HG03439 (cell line): ENCODE measurements at regions not wholly inside any gene's neighbourhood (a gene's known extent, or its start where the extent isn't known, plus 50 kb on each side); places are given as distances from the start of the nearest gene placed in this dataset.
"Not testable (repeated sequence)": the region's sequence is repeated elsewhere in the genome, so short reads cannot be mapped to it uniquely, and the experiment has no call there.

ENCODE experiments used
- ATAC-seq: cut with Tn5 transposase; IDR thresholded peaks from one replicate; pipeline ENCODE4 v1.9.1; 2021; ENCODE audit warnings: mild to moderate bottlenecking, moderate library complexity; ENCODE audit not compliant: unreplicated experiment

DNA sequence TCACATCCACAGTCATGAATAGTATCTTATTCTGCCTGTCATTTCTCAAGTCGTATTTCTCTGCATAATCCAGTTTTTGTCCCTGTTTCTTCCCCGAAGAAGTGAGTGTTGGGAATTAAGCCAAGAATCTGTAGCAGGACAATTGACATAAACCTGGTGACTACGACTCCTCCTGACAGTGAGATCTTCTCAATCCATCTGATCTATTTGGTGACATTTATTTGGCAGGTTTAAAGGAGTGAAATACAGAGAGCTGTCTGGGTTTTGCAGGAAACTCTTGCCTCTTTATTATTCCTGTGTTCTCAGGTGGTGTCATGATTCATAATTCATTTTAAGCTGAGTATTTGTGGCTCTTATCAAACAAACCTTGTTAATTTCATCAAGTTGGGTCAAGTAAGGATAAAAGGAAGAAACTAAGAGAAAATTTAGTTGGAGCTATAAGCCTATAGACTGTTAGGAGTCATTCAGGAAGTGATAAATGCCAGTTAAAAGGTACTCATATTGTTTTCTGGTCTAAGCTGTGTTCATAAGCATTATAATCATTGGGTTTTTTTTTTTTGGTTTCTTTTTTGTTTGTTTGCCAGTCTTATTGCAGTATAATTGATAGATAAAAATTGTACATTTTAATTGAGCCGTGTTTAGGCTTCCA lies 95.9 kb upstream of the PCSK1 start:
- no peak for ATAC-seq

DNA sequence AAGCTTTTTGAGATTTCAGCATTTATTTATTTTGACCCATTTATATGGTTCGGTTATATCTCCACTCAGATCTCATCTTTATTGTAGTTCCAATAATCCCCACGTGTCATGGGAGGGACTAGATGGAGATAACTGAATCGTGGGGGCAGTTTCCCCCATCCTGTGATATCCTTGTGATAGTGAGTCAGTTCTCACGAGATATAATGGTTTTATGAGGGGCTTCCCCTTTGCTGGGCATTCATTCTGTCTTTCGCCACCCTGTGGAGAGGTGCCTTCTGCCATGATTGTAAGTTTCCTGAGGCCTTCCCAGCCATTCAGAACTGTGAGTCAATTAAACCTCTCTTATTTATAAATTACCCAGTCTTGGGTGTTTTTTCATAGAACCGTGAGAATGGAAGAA lies 96.5 kb upstream of the PCSK1 start:
- ATAC-seq = no peak

- no peak for ATAC-seq
Observed at GRCh38 chr5:96530901-96531300, 97.9 kb upstream of the PCSK1 start.

GRCh38 chr5:96533371-96533770 lies 100.3 kb upstream of the PCSK1 start:
- no peak for ATAC-seq

- ATAC-seq = no peak
Observed at GRCh38 chr5:96537386-96537785, 104.3 kb upstream of the PCSK1 start.

GRCh38 chr5:96538808-96539250 lies 105.8 kb upstream of the PCSK1 start:
- no peak for ATAC-seq

DNA sequence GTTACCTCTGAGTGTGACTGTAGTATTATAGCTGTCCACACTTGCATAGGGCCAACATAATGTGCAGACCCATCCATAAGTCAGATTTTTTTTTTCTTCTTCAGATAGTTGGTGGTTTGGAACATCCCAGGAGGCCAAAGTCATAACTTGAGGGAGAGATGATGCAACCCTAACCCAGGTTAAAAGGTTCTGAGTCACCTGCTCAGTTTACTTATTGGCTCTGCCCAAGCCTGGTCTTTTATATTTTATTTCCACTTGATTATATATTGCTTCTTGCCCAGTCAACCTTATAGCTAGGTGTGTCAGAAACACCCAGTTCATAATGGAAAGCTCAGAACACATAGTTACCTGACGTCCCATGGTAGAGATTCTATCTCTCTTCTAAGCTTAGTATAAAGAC lies 113.1 kb upstream of the PCSK1 start:
- no peak for ATAC-seq

DNA sequence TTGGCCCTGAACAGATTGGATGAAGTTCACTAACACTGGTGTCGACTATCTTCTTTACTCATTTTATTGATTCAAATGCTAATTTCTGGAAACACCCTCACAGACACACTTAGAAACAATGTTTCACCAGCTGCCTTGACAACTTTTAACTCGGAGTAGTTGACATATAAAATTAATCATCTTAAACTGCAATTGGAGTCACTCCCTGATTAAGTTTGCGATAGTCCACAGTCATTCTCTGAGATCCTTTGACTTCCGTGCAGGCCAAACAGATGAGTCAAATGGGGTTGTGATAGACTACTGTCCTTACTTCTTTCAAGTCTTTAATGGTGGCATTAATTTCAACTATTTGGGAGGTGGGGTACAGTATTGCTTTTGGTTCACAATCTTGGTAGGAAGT lies 114.4 kb upstream of the PCSK1 start:
- no peak for ATAC-seq

- no peak for ATAC-seq
Observed at GRCh38 chr5:96548905-96549304, 113.3 kb upstream of the CAST start.

DNA sequence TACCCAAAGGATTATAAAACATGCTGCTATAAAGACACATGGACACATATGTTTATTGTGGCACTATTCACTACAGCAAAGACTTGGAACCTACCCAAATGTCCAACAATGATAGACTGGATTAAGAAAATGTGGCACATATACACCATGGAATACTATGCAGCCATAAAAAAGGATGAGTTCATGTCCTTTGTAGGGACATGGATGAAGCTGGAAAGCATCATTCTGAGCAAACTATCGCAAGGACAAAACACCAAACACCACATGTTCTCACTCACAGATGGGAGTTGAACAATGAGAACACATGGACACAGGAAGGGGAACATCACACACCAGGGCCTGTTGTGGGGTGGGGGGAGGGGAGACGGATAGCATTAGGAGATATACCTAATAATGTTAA lies 101.3 kb upstream of the CAST start:
- ATAC-seq = not testable (repeated sequence)

- no peak for ATAC-seq
Observed at GRCh38 chr5:96562614-96563013, 99.6 kb upstream of the CAST start.

GRCh38 chr5:96563816-96564215 lies 98.4 kb upstream of the CAST start:
- ATAC-seq = no peak

- ATAC-seq = peak; percentile 53
Observed at GRCh38 chr5:96565582-96566265, 96.5 kb upstream of the CAST start.

- ATAC-seq = no peak
Observed at GRCh38 chr5:96566833-96567587, 95.2 kb upstream of the CAST start.

DNA sequence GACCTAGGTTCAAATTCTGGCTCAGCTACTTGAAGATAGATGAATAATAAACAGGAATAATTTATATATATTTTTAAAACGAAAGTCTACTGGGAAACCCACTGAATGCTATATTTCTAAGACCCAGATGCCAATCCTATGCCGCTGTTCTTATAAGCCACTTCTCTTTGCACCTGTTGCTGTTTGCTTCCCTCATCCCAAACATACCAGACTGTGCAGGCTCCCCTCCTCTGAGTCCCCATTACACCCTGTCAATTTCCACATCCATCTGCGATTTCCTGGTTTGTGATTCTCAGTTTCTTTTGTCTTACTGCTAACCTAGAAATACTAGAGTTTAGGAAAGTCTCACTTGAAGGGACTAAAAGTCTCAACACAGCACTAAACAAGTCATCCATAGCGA lies 92.8 kb upstream of the CAST start:
- ATAC-seq = no peak

GRCh38 chr5:96569770-96570169 lies 92.4 kb upstream of the CAST start:
- no peak for ATAC-seq

DNA sequence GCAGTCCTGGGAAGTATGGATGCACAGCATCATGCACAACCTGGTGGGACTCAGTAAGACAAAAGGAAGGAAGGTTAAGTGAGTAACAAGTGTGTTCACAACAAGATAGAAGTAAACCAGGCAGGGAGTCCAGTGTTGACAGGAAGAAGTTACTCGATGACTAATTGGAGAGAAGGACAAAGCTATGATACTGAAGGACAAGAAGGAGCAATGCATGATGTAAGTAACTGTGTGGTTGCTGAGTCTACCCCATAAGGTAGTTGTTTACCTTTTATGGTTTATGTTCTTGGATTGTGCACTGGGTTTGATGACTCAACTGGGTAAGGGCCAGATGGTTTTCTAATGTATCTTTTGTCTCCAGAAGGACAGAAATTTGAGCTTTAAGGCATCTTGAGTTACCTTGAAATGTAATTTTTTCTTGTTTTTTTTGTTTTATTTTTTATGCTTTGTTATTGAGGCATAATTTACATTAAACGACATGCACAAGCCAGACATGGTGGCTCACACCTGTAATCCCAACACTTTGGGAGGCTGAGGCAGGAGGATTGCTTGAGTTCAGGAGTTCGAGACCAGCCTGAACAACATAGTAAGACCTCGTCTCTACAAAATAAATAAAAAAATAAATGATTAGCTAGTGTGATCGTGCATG lies 89.2 kb upstream of the CAST start:
- no peak for ATAC-seq

- no peak for ATAC-seq
Observed at GRCh38 chr5:96573513-96573894, 88.7 kb upstream of the CAST start.

- ATAC-seq = no peak
Observed at GRCh38 chr5:96576876-96577275, 85.3 kb upstream of the CAST start.

DNA sequence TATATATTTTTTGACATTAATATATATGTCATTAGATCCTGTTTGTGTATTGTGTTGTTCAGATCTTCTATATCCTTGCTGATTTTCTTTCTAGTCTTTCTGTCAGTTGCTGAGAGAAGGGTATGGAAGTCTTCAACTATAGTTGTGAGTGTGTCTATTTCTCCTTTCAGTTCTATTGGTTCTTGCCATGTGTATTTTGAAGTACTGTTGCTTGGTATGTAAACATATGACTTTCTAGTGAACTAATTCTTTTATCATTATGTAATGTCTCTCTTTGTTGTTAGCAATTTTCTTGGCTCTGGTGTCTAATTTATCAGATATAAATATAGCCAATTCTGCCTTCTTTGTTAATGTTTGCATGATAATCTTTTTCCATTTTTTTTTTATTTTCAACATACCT lies 84.3 kb upstream of the CAST start:
- ATAC-seq = no peak

GRCh38 chr5:96579711-96580110 lies 82.5 kb upstream of the CAST start:
- ATAC-seq = no peak

DNA sequence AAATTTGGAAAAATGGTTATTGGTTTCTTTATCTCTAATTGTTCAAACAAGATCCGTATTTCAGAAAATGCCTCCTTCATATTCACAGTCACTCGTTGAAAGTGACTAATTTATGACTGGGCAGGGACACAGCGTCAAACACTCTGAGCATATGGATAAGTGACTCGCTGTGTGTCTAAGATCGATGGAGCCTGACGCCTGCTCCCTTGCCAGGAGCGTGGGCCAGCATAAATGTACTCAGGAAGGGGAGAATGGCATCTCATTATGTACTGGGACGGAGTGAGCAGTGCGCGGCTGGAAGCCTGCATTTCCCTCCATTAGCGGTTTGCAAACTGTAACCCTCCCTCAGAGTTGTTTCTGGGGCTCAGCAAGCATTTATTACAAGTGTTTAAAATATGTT lies 79.8 kb upstream of the CAST start:
- ATAC-seq = no peak
